HepG2 (cell line): ENCODE measurements at regions not wholly inside any gene's neighbourhood (a gene's known extent, or its start where the extent isn't known, plus 50 kb on each side); places are given as distances from the start of the nearest gene placed in this dataset.

Experiments used
- ATF7-NPFF ChIP-seq: sonication (generic); formaldehyde crosslinking; IDR thresholded peaks from 2 replicates; pipeline ENCODE4 v1.8.1; 2023; ENCODE audit warnings: mild to moderate bottlenecking, low read depth, missing genetic modification reagents, moderate library complexity
- EP300 ChIP-seq, 3 experiments: sonication (generic) in 1 of 3; formaldehyde crosslinking in 1 of 3; IDR thresholded peaks; 2 replicates each; pipeline versions ENCODE4 v1.5.1 to v1.6.1; 2011 to 2020; ENCODE audit warnings: low read depth in 2 of 3, low read length in 2 of 3, borderline replicate concordance in 1 of 3, improper control_type of control experiment in 1 of 3, mild to moderate bottlenecking in 1 of 3, missing genetic modification reagents in 1 of 3, moderate library complexity in 1 of 3
- FOXP1 ChIP-seq, 2 experiments: fragments of 450-650 bp in 1 of 2; IDR thresholded peaks; 2 replicates each; pipeline ENCODE4 v1.6.1; 2017 to 2018; ENCODE audit warnings: antibody characterized with exemption in 1 of 2
- HMGXB4 ChIP-seq, 2 experiments: sonication (generic) in 1 of 2; formaldehyde crosslinking in 1 of 2; IDR thresholded peaks; 2 replicates each; pipeline versions ENCODE4 v1.4.0 to v1.6.1; 2018 to 2020; ENCODE audit warnings: missing genetic modification reagents in 2 of 2, borderline replicate concordance in 1 of 2, low read depth in 1 of 2, mild to moderate bottlenecking in 1 of 2, missing biosample characterization in 1 of 2
- SOX13 ChIP-seq, 3 experiments: fragments of 450-650 bp in 1 of 3; sonication (generic) in 1 of 3; formaldehyde crosslinking in 1 of 3; IDR thresholded peaks in 2 of 3; conservative IDR thresholded peaks in 1 of 3; 2 replicates each; pipeline versions ENCODE4 v1.5.0 to v1.6.1; 2016 to 2020; ENCODE audit warnings: antibody characterized with exemption in 1 of 3, mild to moderate bottlenecking in 1 of 3, missing compliant biosample characterization in 1 of 3, missing genetic modification reagents in 1 of 3, moderate library complexity in 1 of 3
- ZNF318 ChIP-seq: sonication (generic); formaldehyde crosslinking; IDR thresholded peaks from 2 replicates; pipeline ENCODE4 v1.4.0; 2020; ENCODE audit warnings: mild to moderate bottlenecking, missing genetic modification reagents
- ZNF597 ChIP-seq: sonication (generic); formaldehyde crosslinking; IDR thresholded peaks from 2 replicates; pipeline ENCODE4 v1.5.0; 2020; ENCODE audit warnings: missing genetic modification reagents
- ZNF609 ChIP-seq: sonication (generic); formaldehyde crosslinking; IDR thresholded peaks from 2 replicates; pipeline ENCODE4 v1.4.0; 2020; ENCODE audit warnings: mild to moderate bottlenecking, missing genetic modification reagents, borderline replicate concordance
- ZNF644 ChIP-seq: IDR thresholded peaks from 2 replicates; pipeline ENCODE4 v1.6.1; 2016; ENCODE audit warnings: low read depth
- ZNF75D ChIP-seq: sonication (generic); formaldehyde crosslinking; IDR thresholded peaks from 2 replicates; pipeline ENCODE4 v1.8.1; 2023; ENCODE audit warnings: missing genetic modification reagents, mild to moderate bottlenecking, borderline replicate concordance
- ZNF792 ChIP-seq: IDR thresholded peaks from 2 replicates; pipeline ENCODE4 v1.6.1; 2016

- TF ChIP-seq ZNF318 (no peak), SOX13 (IDR thresholded peaks at IDR 0.05) (no peak; the same call in 1 of the 2 replicates), SOX13 (CRISPR knock-in tag; conservative IDR thresholded peaks at IDR 0.05 in 1 of 2, IDR thresholded peaks at IDR 0.05 in 1 of 2) (peak in 1 of 2 experiments; percentile 90; a peak in 2 of 4 replicates), ATF7-NPFF (CRISPR knock-in tag) (no peak), ZNF792 (CRISPR knock-in tag) (no peak), FOXP1 (IDR thresholded peaks at IDR 0.05) (no peak), FOXP1 (CRISPR knock-in tag; IDR thresholded peaks at IDR 0.05) (peak; percentile 49; the same call in 1 of the 2 replicates), ZNF597 (CRISPR knock-in tag) (no peak), ZNF609 (CRISPR knock-in tag) (no peak), ZNF75D (no peak), HMGXB4 (CRISPR knock-in tag; IDR thresholded peaks at IDR 0.05; ENCODE audit: borderline replicate concordance in 1 of 2, low read depth in 1 of 2) (no peak), ZNF644 (CRISPR knock-in tag) (peak; percentile 58; the same call in 1 of the 2 replicates), EP300 (IDR thresholded peaks at IDR 0.05; ENCODE audit: low read depth in 2 of 2, low read length in 2 of 2) (0 out of 4 replicates have a peak, but pooled peaks of 1 of the 2 experiments have one; percentile 20), EP300 (CRISPR knock-in tag; IDR thresholded peaks at IDR 0.05; ENCODE audit: borderline replicate concordance) (no peak)
Observed at GRCh38 chr4:32700838-32701237, 1980.7 kb downstream of the PCDH7 start (continued).
